ENCODE measurements at regions not wholly inside any gene's neighbourhood (a gene's known extent, or its start where the extent isn't known, plus 50 kb on each side); places are given as distances from the start of the nearest gene placed in this dataset.

- peak; percentile 45; the same call in 1 of the 2 replicates for TF ChIP-seq CTCF (IDR thresholded peaks at IDR 0.05; ENCODE audit: low read depth, low read length)
- no peak overlapping the region for H3K27ac ChIP-seq
- no peaks in the 10 kb centered on the region for H3K9me3 ChIP-seq (ENCODE audit: severe bottlenecking)
- no peaks in the 10 kb centered on the region for H3K27me3 ChIP-seq (ENCODE audit: insufficient read depth, low read depth, severe bottlenecking)
- peak; percentile 56 for DNase-seq
- H3K4me3 ChIP-seq (ENCODE audit: low read depth, low read length): no peak overlapping the region
- no peaks in the 10 kb centered on the region for H3K36me3 ChIP-seq
Observed at GRCh38 chr1:181424786-181425403, 58.4 kb upstream of the CACNA1E start.

- H3K36me3 ChIP-seq: no peaks in the 10 kb centered on the region
- H3K9me3 ChIP-seq (ENCODE audit: severe bottlenecking): no peaks in the 10 kb centered on the region
- DNase-seq: no peak
- H3K4me3 ChIP-seq (ENCODE audit: low read depth, low read length): no peak overlapping the region
- H3K27ac ChIP-seq: no peak overlapping the region
- no peak for TF ChIP-seq CTCF (IDR thresholded peaks at IDR 0.05; ENCODE audit: low read depth, low read length)
- no peaks in the 10 kb centered on the region for H3K27me3 ChIP-seq (ENCODE audit: insufficient read depth, low read depth, severe bottlenecking)
Observed at GRCh38 chr1:181425566-181425965, 57.8 kb upstream of the CACNA1E start.

- Histone ChIP-seq H3K9me3 (ENCODE audit: severe bottlenecking) (no peaks in the 10 kb centered on the region), H3K36me3 (no peaks in the 10 kb centered on the region), H3K4me3 (ENCODE audit: low read depth, low read length) (no peak overlapping the region), H3K27me3 (ENCODE audit: insufficient read depth, low read depth, severe bottlenecking) (no peaks in the 10 kb centered on the region), H3K27ac (no peak overlapping the region)
- TF ChIP-seq CTCF (IDR thresholded peaks at IDR 0.05; ENCODE audit: low read depth, low read length): no peak
- DNase-seq: no peak
Observed at GRCh38 chr1:181429462-181429861, 53.9 kb upstream of the CACNA1E start.

GRCh38 chr1:181430015-181430885 lies 53.1 kb upstream of the CACNA1E start:
- TF ChIP-seq CTCF (IDR thresholded peaks at IDR 0.05; ENCODE audit: low read depth, low read length): no peak
- Histone ChIP-seq H3K9me3 (ENCODE audit: severe bottlenecking) (no peaks in the 10 kb centered on the region), H3K4me3 (ENCODE audit: low read depth, low read length) (no peak overlapping the region), H3K27me3 (ENCODE audit: insufficient read depth, low read depth, severe bottlenecking) (no peaks in the 10 kb centered on the region), H3K36me3 (no peaks in the 10 kb centered on the region), H3K27ac (no peak overlapping the region)
- no peak for DNase-seq
